K562 (cell line): ENCODE measurements at regions not wholly inside any gene's neighbourhood (a gene's known extent, or its start where the extent isn't known, plus 50 kb on each side); places are given as distances from the start of the nearest gene placed in this dataset.

ENCODE experiments used
- ATAC-seq: fragments of 200-7000 bp; cut with Tn5 transposase; 3 replicates; pipeline ENCODE4 v1.9.1; 2020; ENCODE audit warnings: moderate library complexity
- BruUV-seq: library from RNA; stranded (reverse); fragments of 400-500 nt; replicated peaks from 2 replicates; lab custom pipeline; 2021; lab: Mats Ljungman, UMichigan
- CTCF ChIA-PET: fragments of 300-600 bp; formaldehyde crosslinking; extraction: SDS; loops from one replicate; lab custom pipeline; 2021; ENCODE audit warnings: low intra/inter-chr PET ratio; lab: Yijun Ruan, JAX
- POLR2A ChIA-PET: fragments of 300-600, 350-650 bp; sonication (Branson Sonifier 250); formaldehyde crosslinking; extraction: SDS; loops from one replicate; lab custom pipeline; 2021; ENCODE audit warnings: antibody characterized with exemption, inconsistent platforms; lab: Yijun Ruan, JAX
- DNase-seq, 4 experiments: peaks; one replicate each; pipeline versions ENCODE4 v3.0.0 to v3.0.0-alpha.2; 2011 to 2018; ENCODE audit warnings: low spot score in 3 of 4, mixed read lengths in 3 of 4; ENCODE audit errors: extremely low read depth in 1 of 4
- FAIRE-seq: peaks from 2 replicates; lab custom pipeline; 2011; peaks lifted over from hg19 to GRCh38; lab: Jason Lieb, UNC
- H2AFZ ChIP-seq: 2 replicates; pipeline ENCODE4 v1.6.0; 2011; ENCODE audit warnings: low read depth, low read length, control low read depth, inconsistent platforms
- H3K27ac ChIP-seq: fragments of 200-600 bp; 3 replicates; pipeline ENCODE4 v1.8.0; 2011; ENCODE audit warnings: low read depth, mild to moderate bottlenecking, control low read depth, inconsistent platforms, low read length, moderate library complexity, mixed read lengths; ENCODE audit errors: extremely low read depth
- H3K27me3 ChIP-seq, 2 experiments: fragments of 300-600 bp in 1 of 2; 2 replicates in 1 of 2; 3 replicates in 1 of 2; pipeline versions ENCODE4 v1.6.0 to v1.8.0; 2011; ENCODE audit warnings: inconsistent platforms in 2 of 2, low read length in 2 of 2, mild to moderate bottlenecking in 1 of 2, mixed read lengths in 1 of 2, moderate library complexity in 1 of 2; ENCODE audit not compliant: control insufficient read depth in 2 of 2, insufficient read depth in 2 of 2
- H3K36me3 ChIP-seq: fragments of 300-600 bp; 3 replicates; pipeline ENCODE4 v1.8.0; 2011; ENCODE audit warnings: mild to moderate bottlenecking, low read length, inconsistent platforms; ENCODE audit not compliant: control insufficient read depth, insufficient read depth
- H3K4me1 ChIP-seq, 2 experiments: fragments of 200-600 bp in 1 of 2; replicated peaks in 1 of 2; 2 replicates in 1 of 2; 3 replicates in 1 of 2; pipeline versions ENCODE4 v1.5.1 to v1.8.0; 2011; ENCODE audit warnings: inconsistent platforms in 2 of 2, low read length in 2 of 2, mild to moderate bottlenecking in 1 of 2, mixed read lengths in 1 of 2, moderate library complexity in 1 of 2; ENCODE audit not compliant: control insufficient read depth in 2 of 2, insufficient read depth in 2 of 2
- H3K4me2 ChIP-seq: 2 replicates; pipeline ENCODE4 v1.6.1; 2011; ENCODE audit warnings: low read length, control low read depth, inconsistent platforms, mixed read lengths; ENCODE audit not compliant: insufficient read depth
- H3K4me3 ChIP-seq: fragments of 200-600 bp; sonication (generic), shearing (Covaris generic); 2 replicates; pipeline ENCODE4 v1.5.1; 2016; ENCODE audit warnings: control low read depth, inconsistent platforms
- H3K79me2 ChIP-seq: fragments of 200-600 bp; 3 replicates; pipeline ENCODE4 v1.8.0; 2011; ENCODE audit warnings: low read length, inconsistent platforms; ENCODE audit not compliant: control insufficient read depth, insufficient read depth
- H3K9ac ChIP-seq, 2 experiments: 2 replicates each; pipeline versions ENCODE4 v1.6.0 to v1.6.1; 2011; ENCODE audit warnings: low read depth in 2 of 2, low read length in 2 of 2, control low read depth in 1 of 2, inconsistent platforms in 1 of 2, mild to moderate bottlenecking in 1 of 2, mixed read lengths in 1 of 2; ENCODE audit not compliant: insufficient read depth in 1 of 2
- H3K9me1 ChIP-seq: one replicate; pipeline ENCODE4 v1.6.0; 2011; ENCODE audit warnings: inconsistent platforms, mild to moderate bottlenecking, low read length, moderate library complexity; ENCODE audit not compliant: control insufficient read depth, insufficient read depth
- H3K9me3 ChIP-seq: replicated peaks from 2 replicates; pipeline ENCODE4 v1.5.1; 2011; ENCODE audit warnings: low read depth, low read length, inconsistent platforms; ENCODE audit not compliant: control insufficient read depth, insufficient read depth
- H4K20me1 ChIP-seq: replicated peaks from 2 replicates; pipeline ENCODE4 v1.6.1; 2011; ENCODE audit warnings: low read length, inconsistent platforms, mixed read lengths; ENCODE audit not compliant: control insufficient read depth, insufficient read depth
- ATF7 ChIP-seq: fragments of 450-650 bp; IDR thresholded peaks from 2 replicates; pipeline ENCODE4 v1.7.1; 2014; ENCODE audit warnings: mild to moderate bottlenecking, moderate library complexity
- BCOR ChIP-seq: fragments of 450-650 bp; IDR thresholded peaks from 2 replicates; pipeline ENCODE4 v1.6.1; 2016
- ELF4 ChIP-seq: fragments of 450-650 bp; formaldehyde crosslinking; IDR thresholded peaks from 2 replicates; pipeline ENCODE4 v1.4.0; 2022; ENCODE audit warnings: missing genetic modification characterization
- ILK ChIP-seq: fragments of 450-650 bp; IDR thresholded peaks from 2 replicates; pipeline ENCODE4 v1.6.1; 2016; ENCODE audit warnings: missing genetic modification characterization, low read depth, mild to moderate bottlenecking, missing compliant biosample characterization, moderate library complexity, borderline replicate concordance
- LARP7 ChIP-seq: fragments of 450-650 bp; IDR thresholded peaks from 2 replicates; pipeline ENCODE4 v1.6.1; 2016
- MEF2D ChIP-seq: conservative IDR thresholded peaks from 2 replicates; pipeline ENCODE4 v1.6.1; 2016; ENCODE audit warnings: low read depth, missing genetic modification characterization, missing compliant biosample characterization
- NCOA2 ChIP-seq, 2 experiments: fragments of 450-650 bp; IDR thresholded peaks; 2 replicates each; pipeline ENCODE4 v1.6.1; 2018; ENCODE audit warnings: mild to moderate bottlenecking in 2 of 2, moderate library complexity in 1 of 2; ENCODE audit not compliant: partially characterized antibody in 2 of 2
- NR2F6 ChIP-seq: fragments of 450-650 bp; formaldehyde crosslinking; IDR thresholded peaks from 2 replicates; pipeline ENCODE4 v1.4.0; 2020; ENCODE audit warnings: mild to moderate bottlenecking
- PCBP1 ChIP-seq: fragments of 200-400 bp; formaldehyde crosslinking; IDR thresholded peaks from 2 replicates; pipeline ENCODE4 v1.6.1; 2018; ENCODE audit warnings: mild to moderate bottlenecking, low read depth, low read length; ENCODE audit not compliant: poor library complexity, severe bottlenecking
- POLR2G ChIP-seq: fragments of 200-400 bp; formaldehyde crosslinking; IDR thresholded peaks from 2 replicates; pipeline ENCODE4 v1.6.1; 2017; ENCODE audit warnings: low read depth, mild to moderate bottlenecking, antibody characterized with exemption, low read length, moderate library complexity
- TAF9B ChIP-seq: fragments of 450-650 bp; IDR thresholded peaks from 2 replicates; pipeline ENCODE4 v1.6.1; 2018; ENCODE audit warnings: mild to moderate bottlenecking; ENCODE audit not compliant: partially characterized antibody
- XRCC3 ChIP-seq: fragments of 450-650 bp; IDR thresholded peaks from 2 replicates; pipeline ENCODE4 v1.6.1; 2017; ENCODE audit warnings: mild to moderate bottlenecking, moderate library complexity
- ZNF239 ChIP-seq: fragments of 250-450 bp; sonication (Bioruptor Pico); IDR thresholded peaks from 2 replicates; pipeline ENCODE4 v1.4.0; 2020; ENCODE audit warnings: mild to moderate bottlenecking
- ZNF592 ChIP-seq: fragments of 450-650 bp; IDR thresholded peaks from 2 replicates; pipeline ENCODE4 v1.6.1; 2017; ENCODE audit warnings: antibody characterized with exemption, mild to moderate bottlenecking
- WGBS: fragments of 100-300 bp; shearing (Covaris generic); methylation state at CpG from one replicate; pipeline ENCODE4 v1.1.6; 2016; ENCODE audit warnings: low coverage, mixed read lengths; ENCODE audit not compliant: insufficient coverage; ENCODE audit errors: missing lambda C conversion rate; 5-methylcytosine and 5-hydroxymethylcytosine counted together
- in situ Hi-C: fragments of 300-500 bp; cut with MboI; formaldehyde crosslinking; loops from 4 replicates; pipeline ENCODE4 v1.15.0; 2018; ENCODE audit warnings: inconsistent platforms, mixed read lengths
- intact Hi-C: fragments of 100-400 bp; cut with micrococcal nuclease; formaldehyde crosslinking; loops from 2 replicates; pipeline ENCODE4 v1.14.2; 2022

DNA sequence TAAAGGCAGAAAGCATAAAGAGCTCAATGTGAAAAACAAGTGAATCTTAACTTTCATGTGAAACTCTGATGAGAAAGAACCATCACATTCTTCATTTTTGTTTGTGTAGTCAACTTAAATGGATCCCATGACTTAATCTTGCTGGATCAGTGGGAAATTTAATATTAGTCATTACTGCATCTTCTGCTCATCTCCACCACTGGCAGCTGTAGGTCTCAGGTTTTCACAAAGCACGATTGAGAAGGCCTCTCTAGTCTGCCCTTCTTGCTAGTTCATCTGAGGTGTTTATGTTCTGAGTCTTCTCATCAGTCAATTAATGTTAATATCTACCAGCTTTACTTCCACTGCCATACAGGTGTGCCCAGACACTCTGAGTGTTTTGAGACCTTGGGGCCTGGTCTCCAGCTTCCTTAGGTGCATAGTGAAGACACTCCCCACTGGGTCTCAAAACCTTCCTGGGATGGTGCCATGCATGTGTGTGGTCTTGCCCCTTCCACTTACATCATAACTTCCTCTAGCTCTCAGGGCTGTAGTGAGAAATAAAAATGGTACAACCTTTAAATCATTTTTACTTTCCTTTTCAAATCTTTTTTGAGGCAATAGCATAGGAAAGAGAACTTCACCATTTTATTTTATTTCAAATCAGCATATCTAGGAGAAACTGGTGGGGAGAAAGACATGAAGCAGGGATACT lies 421.6 kb upstream of the CBLB start:
- H3K9me3 ChIP-seq: no peaks in the 10 kb centered on the region
- POLR2A ChIA-PET: no interaction called here
- WGBS: 8% methylated on average over 1 of the region's 1 CpG
- no peak for FAIRE-seq
- H2AFZ ChIP-seq: no peak overlapping the region
- no peak for ATAC-seq
- no peaks in the 10 kb centered on the region for H3K4me1 ChIP-seq
- BruUV-seq: no TSS peak
- in situ Hi-C loops (no loop called here), intact Hi-C loops (no loop called here)
- H3K79me2 ChIP-seq: no peaks in the 10 kb centered on the region
- H3K9ac ChIP-seq: no peak overlapping the region
- no peak for TF ChIP-seq POLR2G
- TF ChIP-seq MEF2D (tag): no peak
- no peak for TF ChIP-seq NCOA2 (IDR thresholded peaks at IDR 0.05; ENCODE audit: partially characterized antibody in 2 of 2)
- TF ChIP-seq LARP7: no peak
- DNase-seq: no peak
- no peaks in the 10 kb centered on the region for H3K36me3 ChIP-seq
- no peaks in the 10 kb centered on the region for H3K27me3 ChIP-seq
- no peak overlapping the region for H3K4me2 ChIP-seq
- CTCF ChIA-PET: no interaction called here
- H4K20me1 ChIP-seq: no peaks in the 10 kb centered on the region
- no peak overlapping the region for H3K27ac ChIP-seq
- H3K4me3 ChIP-seq: no peak overlapping the region
- no peaks in the 10 kb centered on the region for H3K9me1 ChIP-seq

- Histone ChIP-seq H3K9me1 (no peaks in the 10 kb centered on the region), H3K4me2 (no peak overlapping the region), H3K4me1 (no peaks in the 10 kb centered on the region), H3K36me3 (no peaks in the 10 kb centered on the region), H3K9ac (no peak overlapping the region), H3K9me3 (no peaks in the 10 kb centered on the region), H4K20me1 (no peaks in the 10 kb centered on the region), H3K27me3 (no peaks in the 10 kb centered on the region), H3K79me2 (no peaks in the 10 kb centered on the region), H3K4me3 (no peak overlapping the region), H2AFZ (no peak overlapping the region), H3K27ac (no peak overlapping the region)
- CTCF ChIA-PET: no interaction called here
- no peak for ATAC-seq
- FAIRE-seq: no peak
- no TSS peak for BruUV-seq
- intact Hi-C loops (no loop called here), in situ Hi-C loops (no loop called here)
- TF ChIP-seq TAF9B (no peak), ZNF239 (no peak), BCOR (no peak), PCBP1 (no peak), ZNF592 (no peak), NR2F6 (CRISPR knock-in tag) (no peak), ILK (tag) (no peak), XRCC3 (no peak), ATF7 (no peak), ELF4 (no peak)
- WGBS: 0% methylated on average over 3 of the region's 3 CpGs
- no peak for DNase-seq
- POLR2A ChIA-PET: no interaction called here
These were observed 424.3 kb upstream of the CBLB start for GRCh38 chr3:106293161-106293560.
